Esophagus muscularis mucosa (tissue), 4 donors: ENCODE measurements at regions not wholly inside any gene's neighbourhood (a gene's known extent, or its start where the extent isn't known, plus 50 kb on each side); places are given as distances from the start of the nearest gene placed in this dataset.

ENCODE experiments used
- DNase-seq: peaks from one replicate; pipeline ENCODE4 v3.0.0-alpha.2; 2017; ENCODE audit errors: extremely low spot score
- H3K27ac ChIP-seq, 4 donors: fragments of 200-600 bp; sonication (generic); replicated peaks in 1 of 4; 1 replicate in 3 of 4; 2 replicates in 1 of 4; pipeline ENCODE4 v1.5.1; 2016 to 2019; ENCODE audit warnings: mild to moderate bottlenecking in 1 of 4
- H3K27me3 ChIP-seq, 4 donors: fragments of 200-600 bp; sonication (generic); one replicate each; pipeline versions ENCODE4 v1.5.1 to v1.6.0; 2016 to 2019
- H3K36me3 ChIP-seq, 4 donors: fragments of 200-600 bp; sonication (generic); one replicate each; pipeline ENCODE4 v1.5.1; 2016 to 2019
- H3K4me1 ChIP-seq, 4 donors: fragments of 200-600 bp; sonication (generic); one replicate each; pipeline ENCODE4 v1.5.1; 2016 to 2019
- H3K4me3 ChIP-seq, 4 donors: fragments of 200-600 bp; sonication (generic); 1 replicate in 2 of 4; 2 replicates in 2 of 4; pipeline ENCODE4 v1.5.1; 2016 to 2019; ENCODE audit warnings: mild to moderate bottlenecking in 4 of 4, moderate library complexity in 1 of 4
- H3K9me3 ChIP-seq, 4 donors: fragments of 200-600 bp; sonication (generic); 1 replicate in 3 of 4; 2 replicates in 1 of 4; pipeline ENCODE4 v1.5.1; 2016 to 2019
- CTCF ChIP-seq, 3 experiments: fragments of 200-600 bp in 2 of 3; fragments of 450-650 bp in 1 of 3; sonication (generic) in 2 of 3; IDR thresholded peaks; one replicate each; pipeline ENCODE4 v1.5.1; 2017 to 2019; ENCODE audit warnings: antibody characterized with exemption in 3 of 3, mild to moderate bottlenecking in 2 of 3, moderate library complexity in 1 of 3
- EP300 ChIP-seq: sonication (generic); formaldehyde crosslinking; IDR thresholded peaks from one replicate; pipeline ENCODE4 v1.6.1; 2017; ENCODE audit warnings: antibody characterized with exemption
- POLR2A ChIP-seq: fragments of 450-650 bp; IDR thresholded peaks from one replicate; pipeline ENCODE4 v1.6.1; 2017; ENCODE audit warnings: antibody characterized with exemption, moderate library complexity, mild to moderate bottlenecking, low read depth
- POLR2AphosphoS5 ChIP-seq, 2 donors: sonication (generic); formaldehyde crosslinking; IDR thresholded peaks; one replicate each; pipeline ENCODE4 v1.6.1; 2017; ENCODE audit warnings: antibody characterized with exemption in 2 of 2
- WGBS: methylation state at CpG from one replicate; pipeline ENCODE4 v1.1.5; 2018; 5-methylcytosine and 5-hydroxymethylcytosine counted together
- intact Hi-C: fragments of 100-400 bp; cut with DNase I; formaldehyde crosslinking; loops from one replicate; pipeline ENCODE4 v1.15.1; 2023

- DNase-seq, result peak; percentile 68
- 87% methylated on average over 7 of the region's 7 CpGs for WGBS
- no peak overlapping the region for H3K4me3 ChIP-seq
- H3K27me3 ChIP-seq, result no peaks in the 10 kb centered on the region
- no peaks in the 10 kb centered on the region for H3K4me1 ChIP-seq
- H3K36me3 ChIP-seq, result no peaks in the 10 kb centered on the region
- TF ChIP-seq POLR2AphosphoS5 (IDR thresholded peaks at IDR 0.05), result no peak
- TF ChIP-seq POLR2A, result no peak
- TF ChIP-seq EP300, result no peak
- TF ChIP-seq CTCF (IDR thresholded peaks at IDR 0.05), result no peak
- intact Hi-C loops, result no loop called here
- peaks cover 0 to 5% (median 1%) of the 10 kb centered on the region in 4 donors for H3K9me3 ChIP-seq
- H3K27ac ChIP-seq, result no peak overlapping the region
Measured at GRCh38 chr10:128884033-128884425, 583.0 kb upstream of the MGMT start.

- peak; percentile 66 for DNase-seq
- H3K4me3 ChIP-seq, result no peak overlapping the region
- no peak overlapping the region for H3K27ac ChIP-seq
- H3K36me3 ChIP-seq, result no peaks in the 10 kb centered on the region
- H3K9me3 ChIP-seq, result peaks cover 0 to 8% (median 3%) of the 10 kb centered on the region in 4 donors
- 86% methylated on average over 6 of the region's 6 CpGs for WGBS
- H3K27me3 ChIP-seq, result no peaks in the 10 kb centered on the region
- no peak for TF ChIP-seq POLR2AphosphoS5 (IDR thresholded peaks at IDR 0.05)
- no peaks in the 10 kb centered on the region for H3K4me1 ChIP-seq
- intact Hi-C loops, result no loop called here
Measured at GRCh38 chr10:128884496-128885072, 582.5 kb upstream of the MGMT start.

GRCh38 chr10:128885573-128886555 is 581.2 kb upstream of the MGMT start:
- 88% methylated on average over 22 of the region's 22 CpGs for WGBS
- no peak for TF ChIP-seq CTCF (IDR thresholded peaks at IDR 0.05)
- no peak for TF ChIP-seq POLR2A
- TF ChIP-seq EP300, result no peak
- no peak for TF ChIP-seq POLR2AphosphoS5 (IDR thresholded peaks at IDR 0.05)
- no peak overlapping the region for H3K4me3 ChIP-seq
- H3K4me1 ChIP-seq, result no peaks in the 10 kb centered on the region
- no peaks in the 10 kb centered on the region for H3K36me3 ChIP-seq
- peak; percentile 64 for DNase-seq
- intact Hi-C loops, result no loop called here
- peaks cover 0 to 8% (median 3%) of the 10 kb centered on the region in 4 donors for H3K9me3 ChIP-seq
- H3K27me3 ChIP-seq, result no peaks in the 10 kb centered on the region
- no peak overlapping the region for H3K27ac ChIP-seq

- H3K27me3 ChIP-seq, result no peaks in the 10 kb centered on the region
- no peak for TF ChIP-seq POLR2A
- TF ChIP-seq CTCF (IDR thresholded peaks at IDR 0.05), result no peak
- no peak for TF ChIP-seq POLR2AphosphoS5 (IDR thresholded peaks at IDR 0.05)
- TF ChIP-seq EP300, result no peak
- H3K4me3 ChIP-seq, result no peak overlapping the region
- 85% methylated on average over 3 of the region's 3 CpGs for WGBS
- intact Hi-C loops, result no loop called here
- no peaks in the 10 kb centered on the region for H3K4me1 ChIP-seq
- no peak overlapping the region for H3K27ac ChIP-seq
- DNase-seq, result peak; percentile 57
- H3K36me3 ChIP-seq, result no peaks in the 10 kb centered on the region
- H3K9me3 ChIP-seq, result peaks cover 0 to 8% (median 3%) of the 10 kb centered on the region in 4 donors
Measured at GRCh38 chr10:128887856-128888255, 579.2 kb upstream of the MGMT start.

- Histone ChIP-seq H3K9me3 (peaks cover 0 to 8% (median 3%) of the 10 kb centered on the region in 4 donors), H3K27ac (no peak overlapping the region), H3K27me3 (no peaks in the 10 kb centered on the region), H3K36me3 (no peaks in the 10 kb centered on the region), H3K4me3 (no peak overlapping the region), H3K4me1 (no peaks in the 10 kb centered on the region)
- TF ChIP-seq POLR2AphosphoS5 (IDR thresholded peaks at IDR 0.05) (no peak), CTCF (IDR thresholded peaks at IDR 0.05) (no peak), POLR2A (no peak), EP300 (no peak)
- peak; percentile 68 for DNase-seq
- intact Hi-C loops, result no loop called here
- 83% methylated on average over 4 of the region's 4 CpGs for WGBS
Measured at GRCh38 chr10:128892005-128892404, 575.0 kb upstream of the MGMT start.
